Panc1 (cell line): ENCODE measurements at regions not wholly inside any gene's neighbourhood (a gene's known extent, or its start where the extent isn't known, plus 50 kb on each side); places are given as distances from the start of the nearest gene placed in this dataset.

Experiments used
- CTCF ChIP-seq: fragments of 450-650 bp; IDR thresholded peaks from 2 replicates; pipeline ENCODE4 v1.5.1; 2017; ENCODE audit warnings: mild to moderate bottlenecking
- POLR2AphosphoS5 ChIP-seq: IDR thresholded peaks from 2 replicates; pipeline ENCODE4 v1.6.1; 2012; ENCODE audit warnings: mild to moderate bottlenecking, low read depth, low read length, moderate library complexity
- REST ChIP-seq, 2 experiments: IDR thresholded peaks; 2 replicates each; pipeline ENCODE4 v1.6.1; 2011 to 2012; ENCODE audit warnings: low read depth in 2 of 2, control low read depth in 1 of 2, low read length in 1 of 2, mild to moderate bottlenecking in 1 of 2, moderate library complexity in 1 of 2; ENCODE audit not compliant: insufficient read depth in 1 of 2

GRCh38 chr2:125224830-125225229, 1199.7 kb downstream of the CNTNAP5 start:
- TF ChIP-seq CTCF (peak; percentile 6; the same call in 1 of the 2 replicates), REST (IDR thresholded peaks at IDR 0.05; ENCODE audit: insufficient read depth in 1 of 2, low read depth in 2 of 2, low read length in 1 of 2) (no peak), POLR2AphosphoS5 (no peak)
